SH-SY5Y (cell line): ENCODE measurements at regions not wholly inside any gene's neighbourhood (a gene's known extent, or its start where the extent isn't known, plus 50 kb on each side); places are given as distances from the start of the nearest gene placed in this dataset.

Source experiments
- GATA2 ChIP-seq: IDR thresholded peaks from 2 replicates; pipeline ENCODE4 v1.6.1; 2011; ENCODE audit warnings: mild to moderate bottlenecking, low read depth, low read length
- GATA3 ChIP-seq: IDR thresholded peaks from 2 replicates; pipeline ENCODE4 v1.6.1; 2011; ENCODE audit warnings: low read depth, mild to moderate bottlenecking, low read length, moderate library complexity

DNA sequence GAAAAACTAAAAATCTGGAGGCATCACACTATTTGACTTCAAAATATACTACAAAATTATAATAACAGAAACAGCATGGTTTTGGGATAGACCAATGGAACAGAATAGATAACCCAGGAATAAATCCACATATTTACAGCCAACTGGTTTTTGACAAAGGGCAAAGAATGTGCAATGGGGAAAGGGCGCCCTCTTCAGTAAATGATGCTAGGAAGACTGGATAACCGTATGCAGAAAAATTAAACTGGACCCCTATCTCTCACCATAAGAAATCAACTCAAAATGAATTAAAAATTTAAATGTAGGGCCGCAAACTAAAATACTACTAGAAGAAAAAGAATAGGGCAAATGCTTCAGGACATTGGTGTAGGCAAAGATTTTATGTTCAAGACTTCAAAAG, 440.5 kb upstream of the SGCG start:
- TF ChIP-seq GATA2: no peak
- TF ChIP-seq GATA3: no peak
